H9 (cell line): ENCODE measurements at regions not wholly inside any gene's neighbourhood (a gene's known extent, or its start where the extent isn't known, plus 50 kb on each side); places are given as distances from the start of the nearest gene placed in this dataset.
A peak's percentile ranks its signal among the peaks of the same experiment; 100 is the strongest.

Experiments
- DNase-seq: peaks from one replicate; pipeline ENCODE4 v3.0.0-alpha.2; 2017
- H2AFZ ChIP-seq: one replicate; pipeline ENCODE4 v1.6.1; 2013; ENCODE audit warnings: mild to moderate bottlenecking, low read length, control low read depth, moderate library complexity
- H2AK5ac ChIP-seq: 2 replicates; pipeline ENCODE4 v1.6.1; 2013; ENCODE audit warnings: low read length, control low read depth, mixed read lengths; ENCODE audit not compliant: insufficient read length
- H2BK120ac ChIP-seq: one replicate; pipeline ENCODE4 v1.6.1; 2013; ENCODE audit warnings: low read depth, mild to moderate bottlenecking, low read length, control low read depth, inconsistent platforms; ENCODE audit not compliant: poor library complexity, severe bottlenecking
- H2BK12ac ChIP-seq: 2 replicates; pipeline ENCODE4 v1.6.1; 2013; ENCODE audit warnings: low read length, control low read depth, mixed read lengths, low read depth; ENCODE audit not compliant: insufficient read length
- H2BK15ac ChIP-seq: 2 replicates; pipeline ENCODE4 v1.6.1; 2013; ENCODE audit warnings: low read depth, low read length, control low read depth
- H2BK20ac ChIP-seq: one replicate; pipeline ENCODE4 v1.6.1; 2013; ENCODE audit warnings: low read depth, mild to moderate bottlenecking, low read length, control low read depth, inconsistent platforms; ENCODE audit not compliant: poor library complexity, severe bottlenecking
- H2BK5ac ChIP-seq: 2 replicates; pipeline ENCODE4 v1.6.1; 2013; ENCODE audit warnings: low read length, control low read depth, mixed read lengths; ENCODE audit not compliant: insufficient read length
- H3K14ac ChIP-seq: 2 replicates; pipeline ENCODE4 v1.6.1; 2013; ENCODE audit warnings: low read length, control low read depth; ENCODE audit not compliant: insufficient read depth
- H3K18ac ChIP-seq: 2 replicates; pipeline ENCODE4 v1.6.1; 2013; ENCODE audit warnings: low read depth, mild to moderate bottlenecking, mixed read lengths, low read length, control low read depth; ENCODE audit not compliant: insufficient read length
- H3K23ac ChIP-seq: 2 replicates; pipeline ENCODE4 v1.6.1; 2013; ENCODE audit warnings: low read length, control low read depth, mixed read lengths, low read depth; ENCODE audit not compliant: insufficient read length
- H3K23me2 ChIP-seq: 2 replicates; pipeline ENCODE4 v1.6.1; 2013; ENCODE audit warnings: low read depth, mild to moderate bottlenecking, mixed read lengths, low read length, control low read depth; ENCODE audit not compliant: insufficient read length, poor library complexity, severe bottlenecking
- H3K27ac ChIP-seq: 2 replicates; pipeline ENCODE4 v1.5.1; 2013; ENCODE audit warnings: low read length, control low read depth, mixed read lengths, low read depth; ENCODE audit not compliant: insufficient read length
- H3K27me3 ChIP-seq: 2 replicates; pipeline ENCODE4 v1.6.1; 2013; ENCODE audit warnings: low read length, control low read depth, inconsistent platforms; ENCODE audit not compliant: insufficient read depth
- H3K4ac ChIP-seq: 2 replicates; pipeline ENCODE4 v1.6.1; 2013; ENCODE audit warnings: low read depth, mild to moderate bottlenecking, control low read depth, inconsistent platforms, low read length, moderate library complexity
- H3K4me1 ChIP-seq: 2 replicates; pipeline ENCODE4 v1.6.1; 2013; ENCODE audit warnings: low read length, control low read depth, inconsistent platforms; ENCODE audit not compliant: insufficient read depth
- H3K4me2 ChIP-seq: 2 replicates; pipeline ENCODE4 v1.6.1; 2013; ENCODE audit warnings: low read length, control low read depth, mixed read lengths; ENCODE audit not compliant: insufficient read length, insufficient read depth
- H3K56ac ChIP-seq: 2 replicates; pipeline ENCODE4 v1.6.1; 2013; ENCODE audit warnings: low read depth, mild to moderate bottlenecking, mixed read lengths, low read length, control low read depth; ENCODE audit not compliant: insufficient read length
- H3K79me1 ChIP-seq: 2 replicates; pipeline ENCODE4 v1.6.1; 2013; ENCODE audit warnings: low read depth, mild to moderate bottlenecking, moderate library complexity, low read length, control low read depth, inconsistent platforms; ENCODE audit not compliant: insufficient read depth, poor library complexity, severe bottlenecking
- H3K79me2 ChIP-seq: 2 replicates; pipeline ENCODE4 v1.6.1; 2013; ENCODE audit warnings: low read length, control low read depth, inconsistent platforms; ENCODE audit not compliant: insufficient read depth
- H3K9ac ChIP-seq: 2 replicates; pipeline ENCODE4 v1.6.1; 2013; ENCODE audit warnings: low read length, control low read depth, mixed read lengths; ENCODE audit not compliant: insufficient read length; ENCODE audit errors: extremely low read depth
- H3K9me3 ChIP-seq: one replicate; pipeline ENCODE4 v1.6.1; 2013; ENCODE audit warnings: low read depth, low read length, inconsistent platforms; ENCODE audit not compliant: control insufficient read depth
- H3T11ph ChIP-seq: one replicate; pipeline ENCODE4 v1.6.1; 2013; ENCODE audit warnings: mild to moderate bottlenecking, low read length, control low read depth, inconsistent platforms
- H4K20me1 ChIP-seq: one replicate; pipeline ENCODE4 v1.6.1; 2013; ENCODE audit not compliant: control insufficient read depth, insufficient read length, insufficient read depth
- H4K5ac ChIP-seq: 2 replicates; pipeline ENCODE4 v1.6.1; 2013; ENCODE audit warnings: low read depth, mild to moderate bottlenecking, mixed read lengths, low read length, control low read depth; ENCODE audit not compliant: insufficient read length
- H4K8ac ChIP-seq: replicated peaks from 2 replicates; pipeline ENCODE4 v1.6.1; 2013; ENCODE audit warnings: low read length, control low read depth, mixed read lengths, low read depth; ENCODE audit not compliant: insufficient read length
- H4K91ac ChIP-seq: 2 replicates; pipeline ENCODE4 v1.6.1; 2013; ENCODE audit warnings: low read depth, mild to moderate bottlenecking, moderate library complexity, mixed read lengths, low read length, control low read depth; ENCODE audit not compliant: insufficient read length
- H3K27ac Mint-ChIP-seq, 3 experiments: 2 replicates in 2 of 3; 3 replicates in 1 of 3; pipeline ENCODE4 v1.8.0; 2020 to 2021; ENCODE audit warnings: mixed read lengths in 3 of 3, mild to moderate bottlenecking in 1 of 3, moderate library complexity in 1 of 3
- H3K27me3 Mint-ChIP-seq: 2 replicates; pipeline ENCODE4 v1.8.0; 2021; ENCODE audit warnings: low read depth, mild to moderate bottlenecking, moderate library complexity, mixed read lengths
- H3K36me3 Mint-ChIP-seq, 3 experiments: 2 replicates in 2 of 3; 3 replicates in 1 of 3; pipeline ENCODE4 v1.8.0; 2020 to 2021; ENCODE audit warnings: low read depth in 3 of 3, mixed read lengths in 3 of 3; ENCODE audit not compliant: insufficient read depth in 1 of 3
- H3K4me1 Mint-ChIP-seq, 2 experiments: 2 replicates each; pipeline ENCODE4 v1.8.0; 2020; ENCODE audit warnings: mixed read lengths in 2 of 2
- H3K4me3 Mint-ChIP-seq, 2 experiments: 2 replicates in 1 of 2; 3 replicates in 1 of 2; pipeline ENCODE4 v1.8.0; 2020 to 2021; ENCODE audit warnings: mild to moderate bottlenecking in 2 of 2, mixed read lengths in 2 of 2, moderate library complexity in 1 of 2
- H3K9me3 Mint-ChIP-seq, 2 experiments: 2 replicates in 1 of 2; 3 replicates in 1 of 2; pipeline ENCODE4 v1.8.0; 2020; ENCODE audit warnings: mild to moderate bottlenecking in 2 of 2, mixed read lengths in 2 of 2, moderate library complexity in 1 of 2
- CTCF ChIP-seq: fragments of 200-600 bp; sonication (generic); conservative IDR thresholded peaks from 3 replicates; pipeline ENCODE4 v1.8.0; 2021; ENCODE audit warnings: antibody characterized with exemption, mild to moderate bottlenecking
- WGBS: extraction: QIAGEN DNeasy Blood & Tissue Kit; methylation state at CpG from one replicate; pipeline ENCODE4 v1.1.7; 2013; ENCODE audit warnings: missing lambda C conversion rate, low lambda C conversion rate, mixed read lengths; ENCODE audit not compliant: insufficient read length; ENCODE audit errors: extremely low coverage; 5-methylcytosine and 5-hydroxymethylcytosine counted together

DNA sequence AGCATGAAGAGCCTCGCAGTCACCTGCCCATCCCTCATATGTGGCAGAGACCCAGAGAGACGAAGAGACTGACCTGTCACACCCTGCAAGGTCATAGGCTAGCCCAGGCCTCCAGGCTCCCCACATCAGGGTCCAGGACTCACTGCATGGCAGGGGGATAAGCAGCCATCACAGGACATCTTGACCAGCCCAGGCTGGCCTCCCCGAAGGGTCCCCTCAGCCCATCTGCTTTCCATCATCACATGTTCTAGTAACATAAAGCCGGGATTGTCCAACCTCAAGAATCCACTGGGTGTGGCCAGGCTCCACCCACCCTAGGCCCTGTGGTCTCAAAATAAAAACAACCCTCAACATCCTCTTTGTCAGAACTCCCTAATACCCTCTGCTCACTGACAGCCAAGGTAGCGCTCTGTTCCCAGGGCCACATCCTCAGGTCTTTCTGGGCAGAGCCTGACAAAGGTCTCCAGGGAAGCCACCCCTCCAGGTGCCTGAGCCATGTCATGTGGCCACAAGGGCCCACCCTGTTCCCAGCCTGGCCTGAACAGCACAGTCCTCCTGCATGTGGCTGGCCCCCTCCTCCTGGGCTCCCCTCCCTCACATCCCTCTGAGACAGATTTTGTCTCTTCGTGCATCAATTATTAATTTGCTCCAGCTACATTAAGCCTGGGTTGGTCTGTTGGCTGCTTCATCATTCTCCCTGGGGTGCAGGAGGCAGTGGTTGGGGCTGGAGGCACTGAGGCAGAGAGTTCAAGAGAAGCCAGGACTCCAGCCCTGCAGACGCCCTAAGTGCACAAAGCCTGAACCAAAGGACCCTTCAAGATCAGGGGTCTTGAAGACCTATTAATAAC, 131.8 kb upstream of the UNC5B start:
- H3K27ac Mint-ChIP-seq = no peak overlapping the region; a peak in 1 of 7 replicates
- Histone ChIP-seq H3K14ac (no peak overlapping the region; the same call in 1 of the 2 replicates), H3K23me2 (no peaks in the 10 kb centered on the region), H3K56ac (no peak overlapping the region), H4K91ac (no peak overlapping the region), H2BK5ac (no peak overlapping the region), H3K4me1 (no peaks in the 10 kb centered on the region; the same call in 1 of the 2 replicates), H3K27me3 (no peaks in the 10 kb centered on the region), H4K5ac (no peak overlapping the region), H3K9me3 (no peaks in the 10 kb centered on the region), H3K27ac (no peak overlapping the region), H3K23ac (no peak overlapping the region), H3K79me2 (no peaks in the 10 kb centered on the region), H2BK120ac (no peak overlapping the region), H2BK12ac (no peak overlapping the region), H3K9ac (no peak overlapping the region), H3T11ph (no peak overlapping the region), H3K18ac (no peak overlapping the region), H2AFZ (no peak overlapping the region), H3K4ac (no peak overlapping the region), H3K79me1 (no peaks in the 10 kb centered on the region), H4K8ac (no peak overlapping the region), H2AK5ac (no peak overlapping the region), H2BK15ac (no peak overlapping the region), H2BK20ac (no peak overlapping the region), H3K4me2 (no peak overlapping the region), H4K20me1 (no peaks in the 10 kb centered on the region)
- H3K4me3 Mint-ChIP-seq = no peak overlapping the region; a peak in 1 of 5 replicates
- peaks cover 30% of the 10 kb centered on the region for H3K27me3 Mint-ChIP-seq
- peaks cover 19 to 21% of the 10 kb centered on the region in 2 experiments for H3K4me1 Mint-ChIP-seq
- DNase-seq = peak; percentile 14
- no peaks in the 10 kb centered on the region; a peak in 1 of 5 replicates for H3K9me3 Mint-ChIP-seq
- no CpG with 5 or more reads among the region's 7 CpGs for WGBS
- H3K36me3 Mint-ChIP-seq = no peaks in the 10 kb centered on the region
- no peak for TF ChIP-seq CTCF
